Middle frontal gyrus (tissue), 1 donor: ENCODE measurements at regions not wholly inside any gene's neighbourhood (a gene's known extent, or its start where the extent isn't known, plus 50 kb on each side); places are given as distances from the start of the nearest gene placed in this dataset.

Experiments used
- DNase-seq: peaks from one replicate; pipeline ENCODE4 v3.0.0-alpha.2; 2015; ENCODE audit warnings: low spot score; ENCODE audit errors: extremely low spot score

DNA sequence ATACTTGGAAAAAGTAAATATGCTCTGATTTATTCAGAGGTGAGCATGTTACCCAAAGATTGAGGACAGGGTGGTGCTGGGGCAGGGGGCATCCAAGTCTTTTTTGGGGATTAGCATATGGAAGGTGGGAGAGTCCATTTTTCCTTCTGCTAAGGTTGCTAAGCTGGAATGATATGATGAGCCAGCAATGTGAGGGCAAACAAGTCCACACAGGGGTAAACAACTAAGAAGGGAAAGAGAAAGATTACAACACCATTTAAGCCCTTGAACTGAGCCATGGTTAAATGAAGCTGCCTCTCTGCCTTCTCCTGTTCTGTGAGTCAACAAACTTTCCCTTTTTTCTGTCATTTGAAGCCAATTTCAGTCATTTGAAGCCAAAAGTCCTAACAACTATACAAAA, 89.0 kb downstream of the RPL22L1 start:
- DNase-seq, result no peak

- DNase-seq, result no peak
Observed at GRCh38 chr3:170780471-170780870, 89.5 kb downstream of the RPL22L1 start.

- no peak for DNase-seq
Observed at GRCh38 chr3:170778240-170779217, 91.5 kb downstream of the RPL22L1 start.

- DNase-seq, result no peak
Observed at GRCh38 chr3:170777564-170777926, 92.5 kb downstream of the RPL22L1 start.

- DNase-seq, result no peak
Observed at GRCh38 chr3:170776887-170777563, 93.0 kb downstream of the RPL22L1 start.

- DNase-seq, result no peak
Observed at GRCh38 chr3:170773682-170774425, 96.1 kb downstream of the RPL22L1 start.

GRCh38 chr3:170772175-170772574, 97.8 kb downstream of the RPL22L1 start:
- DNase-seq, result no peak

DNA sequence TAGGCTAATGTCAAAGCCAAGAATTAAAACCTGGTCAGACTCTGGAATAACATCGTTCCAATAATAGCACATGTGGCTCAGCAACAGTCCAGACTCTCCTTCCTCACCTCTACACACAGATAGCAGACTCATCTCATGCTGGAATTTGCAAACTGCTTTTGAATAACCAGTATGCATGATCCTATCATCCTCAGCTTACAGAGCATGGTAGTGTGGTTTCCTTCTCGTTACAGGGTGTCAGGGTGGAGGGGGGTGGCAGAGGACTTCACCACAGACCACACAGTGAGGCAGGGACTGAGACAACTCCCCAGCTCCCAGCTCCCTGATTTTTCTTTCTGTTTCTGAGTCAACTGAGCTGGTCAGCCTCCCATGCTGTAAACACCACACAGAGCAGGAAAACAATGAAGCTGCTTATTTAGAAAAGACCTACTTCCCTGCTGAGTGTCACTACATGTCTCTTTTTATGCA, 101.6 kb downstream of the RPL22L1 start:
- DNase-seq, result no peak

GRCh38 chr3:170767576-170767941, 102.4 kb downstream of the RPL22L1 start:
- DNase-seq, result no peak

GRCh38 chr3:170766823-170767575, 103.0 kb downstream of the RPL22L1 start:
- no peak for DNase-seq

DNA sequence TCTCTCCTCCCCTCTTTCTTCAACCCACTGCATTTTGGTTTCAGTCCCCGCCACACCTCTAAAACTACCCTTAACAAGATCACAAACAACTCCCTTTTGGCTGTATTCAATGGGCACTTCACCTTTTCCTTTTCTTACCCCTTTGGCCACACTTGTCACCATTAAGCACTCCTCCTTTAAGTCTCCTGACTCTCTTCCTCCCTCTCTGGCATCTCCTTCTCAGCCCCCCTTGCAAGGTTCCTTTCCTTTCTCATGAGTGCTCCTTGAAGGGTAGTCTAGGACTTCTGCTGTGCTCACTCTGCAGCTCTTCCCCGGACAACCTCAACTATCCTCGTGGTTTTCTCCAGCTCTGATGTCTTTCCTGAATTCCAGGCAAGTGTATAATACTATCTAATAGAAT, 103.7 kb downstream of the RPL22L1 start:
- DNase-seq, result no peak

- no peak for DNase-seq
Observed at GRCh38 chr3:170765419-170766078, 104.4 kb downstream of the RPL22L1 start.

GRCh38 chr3:170764017-170764416, 106.0 kb downstream of the RPL22L1 start:
- no peak for DNase-seq

- no peak for DNase-seq
Observed at GRCh38 chr3:170762064-170762463, 107.9 kb downstream of the RPL22L1 start.

- DNase-seq, result no peak
Observed at GRCh38 chr3:170761103-170761502, 108.9 kb downstream of the RPL22L1 start.

DNA sequence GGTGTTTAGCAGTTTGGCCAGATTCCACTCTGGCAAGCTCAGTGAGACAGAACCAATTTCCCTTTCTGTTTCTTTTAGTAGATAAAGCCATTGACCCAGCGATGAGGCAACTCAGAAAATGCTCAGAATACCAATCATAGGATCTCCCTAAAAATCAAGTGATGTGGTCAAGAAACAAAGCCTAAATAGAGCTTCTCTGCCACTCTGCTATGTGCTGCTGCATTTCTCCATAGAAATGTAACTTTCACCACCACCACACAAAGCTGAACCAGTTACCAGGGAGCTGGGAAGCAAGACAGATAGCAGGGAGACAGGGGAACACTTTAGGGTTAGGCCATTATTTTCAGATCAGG, 109.8 kb downstream of the RPL22L1 start:
- DNase-seq, result no peak

DNA sequence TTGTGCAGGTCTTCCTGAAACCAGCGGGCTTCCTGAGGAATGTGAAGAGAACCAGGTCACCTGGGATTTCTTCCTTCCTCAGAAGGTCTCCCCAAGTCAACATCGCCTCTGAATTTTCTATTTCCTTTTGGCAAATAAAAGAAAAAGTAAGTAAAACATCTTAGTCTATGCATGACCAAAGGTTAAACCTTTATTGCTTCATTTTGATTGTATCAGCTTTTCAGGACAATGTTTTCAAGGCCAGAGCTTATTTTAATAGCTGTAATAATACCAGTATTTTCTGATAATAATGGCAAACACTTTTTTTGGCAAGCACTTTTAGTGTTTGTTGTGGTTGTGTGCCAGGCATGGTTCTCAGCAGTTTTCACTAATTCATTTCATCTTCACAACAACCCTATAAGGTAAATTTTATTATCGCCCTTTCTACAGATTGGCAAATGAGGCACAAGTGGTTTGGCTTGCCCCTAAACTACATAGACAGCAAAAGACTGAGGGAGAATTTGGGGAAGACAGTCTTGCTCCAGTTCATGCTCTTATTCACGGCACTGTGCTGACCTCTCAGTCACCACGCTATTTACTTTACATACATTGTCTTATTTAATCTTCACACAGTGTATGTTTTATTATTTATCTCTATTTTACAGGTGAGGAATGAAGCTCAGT, 110.4 kb downstream of the RPL22L1 start:
- DNase-seq, result no peak

- DNase-seq, result no peak
Observed at GRCh38 chr3:170757038-170757437, 113.0 kb downstream of the RPL22L1 start.

DNA sequence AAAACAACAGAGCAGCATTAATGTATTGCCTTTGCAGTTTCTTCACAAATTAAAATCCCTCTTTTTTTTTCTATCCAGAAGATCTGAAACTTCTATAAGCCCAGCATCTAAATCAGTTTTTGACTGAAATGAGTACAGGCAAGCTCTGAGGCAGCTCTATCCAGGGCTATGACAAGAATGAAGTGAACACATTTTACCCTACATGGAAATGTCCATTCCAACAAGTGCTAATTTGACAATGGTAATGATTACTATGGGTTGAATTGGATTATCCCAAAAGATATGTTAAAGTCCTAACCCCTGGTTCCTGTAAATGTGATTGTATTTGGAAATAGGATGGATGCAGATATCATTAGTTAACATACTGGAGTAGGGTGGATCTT, 115.7 kb downstream of the RPL22L1 start:
- no peak for DNase-seq
